ENCODE measurements at regions not wholly inside any gene's neighbourhood (a gene's known extent, or its start where the extent isn't known, plus 50 kb on each side); places are given as distances from the start of the nearest gene placed in this dataset.
"Not testable (repeated sequence)": the region's sequence is repeated elsewhere in the genome, so short reads cannot be mapped to it uniquely, and the experiment has no call there.

- DNase-seq = no peak
Observed at GRCh38 chr3:160047876-160048275, 59.2 kb downstream of the IL12A start.

GRCh38 chr3:160049038-160049437 lies 60.4 kb downstream of the IL12A start:
- DNase-seq = no peak

- no peak for DNase-seq
Observed at GRCh38 chr3:160049565-160049964, 60.9 kb downstream of the IL12A start.

- DNase-seq = no peak
Observed at GRCh38 chr3:160049988-160050387, 61.4 kb downstream of the IL12A start.

- DNase-seq = no peak
Observed at GRCh38 chr3:160052385-160053047, 63.9 kb downstream of the IL12A start.

- no peak for DNase-seq
Observed at GRCh38 chr3:160053048-160053391, 64.4 kb downstream of the IL12A start.

- DNase-seq = not testable (repeated sequence)
Observed at GRCh38 chr3:160054862-160055261, 66.2 kb downstream of the IL12A start.

- no peak for DNase-seq
Observed at GRCh38 chr3:160055659-160056058, 67.0 kb downstream of the IL12A start.

GRCh38 chr3:160057331-160057730 lies 68.7 kb downstream of the IL12A start:
- no peak for DNase-seq

- DNase-seq = no peak
Observed at GRCh38 chr3:160060409-160061027, 71.9 kb downstream of the IL12A start.

- no peak for DNase-seq
Observed at GRCh38 chr3:160061525-160061924, 72.9 kb downstream of the IL12A start.

GRCh38 chr3:160065282-160065681 lies 76.6 kb downstream of the IL12A start:
- no peak for DNase-seq

GRCh38 chr3:160065786-160066185 lies 77.2 kb downstream of the IL12A start:
- no peak for DNase-seq

- no peak for DNase-seq
Observed at GRCh38 chr3:160069986-160070385, 81.4 kb downstream of the IL12A start.

GRCh38 chr3:160076519-160076918 lies 87.9 kb downstream of the IL12A start:
- no peak for DNase-seq

GRCh38 chr3:160078533-160078932 lies 89.9 kb downstream of the IL12A start:
- no peak for DNase-seq

GRCh38 chr3:160081958-160082533 lies 93.4 kb downstream of the IL12A start:
- DNase-seq = no peak

GRCh38 chr3:160084998-160085397 lies 96.4 kb downstream of the IL12A start:
- no peak for DNase-seq

- no peak for DNase-seq
Observed at GRCh38 chr3:160088492-160089137, 100.0 kb downstream of the IL12A start.

- DNase-seq = no peak
Observed at GRCh38 chr3:160090653-160091052, 102.0 kb downstream of the IL12A start.

GRCh38 chr3:160091441-160091840 lies 102.8 kb downstream of the IL12A start:
- no peak for DNase-seq

GRCh38 chr3:160092760-160093159 lies 104.1 kb downstream of the IL12A start:
- DNase-seq = no peak

GRCh38 chr3:160094562-160094961 lies 105.9 kb downstream of the IL12A start:
- DNase-seq = no peak

- no peak for DNase-seq
Observed at GRCh38 chr3:160097478-160097877, 108.8 kb downstream of the IL12A start.

Data from NCI-H1417 treated with DMSO at 0.1 percent for 48 hours (cell line).